GM23338 (cell line): ENCODE measurements at regions not wholly inside any gene's neighbourhood (a gene's known extent, or its start where the extent isn't known, plus 50 kb on each side); places are given as distances from the start of the nearest gene placed in this dataset.
A peak's percentile ranks its signal among the peaks of the same experiment; 100 is the strongest.

ENCODE experiments used
- CREB1 ChIP-seq: fragments of 250-450 bp; sonication (Bioruptor Pico); IDR thresholded peaks from 2 replicates; pipeline ENCODE4 v1.5.0; 2020; ENCODE audit warnings: low read depth, mild to moderate bottlenecking, moderate library complexity
- CTCF ChIP-seq, 2 experiments: fragments of 200-600 bp in 1 of 2; sonication (generic) in 1 of 2; conservative IDR thresholded peaks; 2 replicates each; pipeline versions ENCODE4 v1.5.1 to v1.6.1; 2016 to 2017; ENCODE audit warnings: antibody characterized with exemption in 2 of 2, low read depth in 2 of 2, mild to moderate bottlenecking in 2 of 2, moderate library complexity in 1 of 2
- EZH2 ChIP-seq: fragments of 200-600 bp; sonication (generic); IDR thresholded peaks from one replicate; pipeline ENCODE4 v1.8.0; 2017; ENCODE audit warnings: antibody characterized with exemption, mild to moderate bottlenecking, low read depth; ENCODE audit not compliant: unreplicated experiment
- EZH2phosphoT487 ChIP-seq: fragments of 200-600 bp; sonication (generic); IDR thresholded peaks from one replicate; pipeline ENCODE4 v1.8.1; 2018; ENCODE audit warnings: antibody characterized with exemption; ENCODE audit not compliant: unreplicated experiment
- JUNB ChIP-seq: IDR thresholded peaks from one replicate; pipeline ENCODE4 v1.6.1; 2016; ENCODE audit warnings: antibody characterized with exemption; ENCODE audit not compliant: unreplicated experiment
- NANOG ChIP-seq: IDR thresholded peaks from 2 replicates; pipeline ENCODE4 v1.6.1; 2016; ENCODE audit warnings: antibody characterized with exemption, borderline replicate concordance
- POLR2AphosphoS5 ChIP-seq: IDR thresholded peaks from 2 replicates; pipeline ENCODE4 v1.6.1; 2016; ENCODE audit warnings: antibody characterized with exemption, low read depth
- REST ChIP-seq: IDR thresholded peaks from one replicate; pipeline ENCODE4 v1.6.1; 2018; ENCODE audit warnings: antibody characterized with exemption; ENCODE audit not compliant: unreplicated experiment
- ZNF114 ChIP-seq: fragments of 250-450 bp; sonication (Bioruptor Pico); IDR thresholded peaks from 2 replicates; pipeline ENCODE4 v1.5.0; 2020; ENCODE audit warnings: mild to moderate bottlenecking, moderate library complexity
- ZNF331 ChIP-seq: fragments of 250-450 bp; sonication (Bioruptor Pico); IDR thresholded peaks from 2 replicates; pipeline ENCODE4 v1.5.0; 2020; ENCODE audit warnings: low read depth, mild to moderate bottlenecking, moderate library complexity
- ZNF462 ChIP-seq: fragments of 250-450 bp; sonication (Bioruptor Pico); IDR thresholded peaks from 2 replicates; pipeline ENCODE4 v1.5.0; 2020; ENCODE audit warnings: mild to moderate bottlenecking, moderate library complexity

- TF ChIP-seq EZH2phosphoT487 (no peak), CTCF (conservative IDR thresholded peaks at IDR 0.05; ENCODE audit: low read depth in 2 of 2) (peak; percentile 45 to 58), ZNF114 (CRISPR knock-in tag) (no peak), NANOG (no peak), ZNF462 (CRISPR knock-in tag) (no peak), REST (no peak), EZH2 (no peak), POLR2AphosphoS5 (no peak), JUNB (no peak), CREB1 (CRISPR knock-in tag) (no peak), ZNF331 (no peak)
Observed at GRCh38 chr9:81848472-81848871, 79.8 kb upstream of the SPATA31D4 start.
